ENCODE measurements at regions not wholly inside any gene's neighbourhood (a gene's known extent, or its start where the extent isn't known, plus 50 kb on each side); places are given as distances from the start of the nearest gene placed in this dataset.

DNA sequence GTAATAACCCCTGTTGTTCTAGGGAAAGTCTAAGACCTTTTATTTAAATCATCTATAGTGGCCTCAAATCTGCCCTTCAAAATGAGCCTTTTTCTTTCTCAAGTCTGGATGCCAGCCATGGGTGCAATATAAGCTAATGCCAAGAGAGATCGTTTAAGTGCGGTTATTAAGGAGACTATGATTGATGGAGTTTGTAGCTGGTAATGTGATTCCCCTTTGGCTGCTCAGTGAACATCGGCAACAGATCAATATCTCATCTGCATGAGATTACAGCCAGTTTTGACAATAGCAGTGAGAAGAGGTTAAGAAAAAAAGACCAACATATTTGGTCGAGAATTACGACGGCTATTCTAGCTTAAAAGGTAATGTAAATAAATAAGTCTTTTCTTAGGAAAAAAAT, 1049.4 kb upstream of the NUDT12 start:
- no peaks in the 10 kb centered on the region for H3K23me2 ChIP-seq (ENCODE audit: insufficient read length, low read depth, low read length, poor library complexity, severe bottlenecking)
- no peak overlapping the region for H3K27ac Mint-ChIP-seq
- H3K14ac ChIP-seq (ENCODE audit: insufficient read depth, low read length) = no peak overlapping the region
- no peaks in the 10 kb centered on the region for H3K79me2 ChIP-seq (ENCODE audit: insufficient read depth, low read length)
- no peak overlapping the region for H3K23ac ChIP-seq (ENCODE audit: insufficient read length, low read depth, low read length)
- no peaks in the 10 kb centered on the region for H3K27me3 Mint-ChIP-seq (ENCODE audit: low read depth)
- no peak overlapping the region for H3K4me3 Mint-ChIP-seq
- H2BK12ac ChIP-seq (ENCODE audit: insufficient read length, low read depth, low read length) = no peak overlapping the region
- no peak overlapping the region for H3T11ph ChIP-seq (ENCODE audit: low read length)
- WGBS (ENCODE audit: extremely low coverage, insufficient read length, low lambda C conversion rate) = no CpG with 5 or more reads among the region's 6 CpGs
- no peak overlapping the region for H3K27ac ChIP-seq (ENCODE audit: insufficient read length, low read depth, low read length)
- H3K9me3 Mint-ChIP-seq = no peaks in the 10 kb centered on the region
- H3K36me3 Mint-ChIP-seq (ENCODE audit: insufficient read depth in 1 of 3, low read depth in 3 of 3) = no peaks in the 10 kb centered on the region
- no peak overlapping the region for H3K9ac ChIP-seq (ENCODE audit: extremely low read depth, insufficient read length, low read length)
- H3K56ac ChIP-seq (ENCODE audit: insufficient read length, low read depth, low read length) = no peak overlapping the region
- H3K4me2 ChIP-seq (ENCODE audit: insufficient read depth, insufficient read length, low read length) = no peak overlapping the region
- H3K4me1 ChIP-seq (ENCODE audit: insufficient read depth, low read length) = no peaks in the 10 kb centered on the region
- H2BK5ac ChIP-seq (ENCODE audit: insufficient read length, low read length) = no peak overlapping the region
- H2BK120ac ChIP-seq (ENCODE audit: low read depth, low read length, poor library complexity, severe bottlenecking) = no peak overlapping the region
- no peaks in the 10 kb centered on the region for H3K79me1 ChIP-seq (ENCODE audit: insufficient read depth, low read depth, low read length, poor library complexity, severe bottlenecking)
- no peak overlapping the region for H3K4ac ChIP-seq (ENCODE audit: low read depth, low read length)
- no peak overlapping the region for H2AFZ ChIP-seq (ENCODE audit: low read length)
- H2AK5ac ChIP-seq (ENCODE audit: insufficient read length, low read length) = no peak overlapping the region
- no peak overlapping the region for H2BK15ac ChIP-seq (ENCODE audit: low read depth, low read length)
- H3K18ac ChIP-seq (ENCODE audit: insufficient read length, low read depth, low read length) = no peak overlapping the region
- H3K4me1 Mint-ChIP-seq = peaks cover 11 to 12% of the 10 kb centered on the region in 2 experiments
- H3K9me3 ChIP-seq (ENCODE audit: control insufficient read depth, low read depth, low read length) = no peaks in the 10 kb centered on the region
- no peak overlapping the region for H4K5ac ChIP-seq (ENCODE audit: insufficient read length, low read depth, low read length)
- H3K27me3 ChIP-seq (ENCODE audit: insufficient read depth, low read length) = no peaks in the 10 kb centered on the region
- no peak overlapping the region for H4K8ac ChIP-seq (replicated peaks; ENCODE audit: insufficient read length, low read depth, low read length)
- no peak overlapping the region for H2BK20ac ChIP-seq (ENCODE audit: low read depth, low read length, poor library complexity, severe bottlenecking)
- TF ChIP-seq, protein P1, sequence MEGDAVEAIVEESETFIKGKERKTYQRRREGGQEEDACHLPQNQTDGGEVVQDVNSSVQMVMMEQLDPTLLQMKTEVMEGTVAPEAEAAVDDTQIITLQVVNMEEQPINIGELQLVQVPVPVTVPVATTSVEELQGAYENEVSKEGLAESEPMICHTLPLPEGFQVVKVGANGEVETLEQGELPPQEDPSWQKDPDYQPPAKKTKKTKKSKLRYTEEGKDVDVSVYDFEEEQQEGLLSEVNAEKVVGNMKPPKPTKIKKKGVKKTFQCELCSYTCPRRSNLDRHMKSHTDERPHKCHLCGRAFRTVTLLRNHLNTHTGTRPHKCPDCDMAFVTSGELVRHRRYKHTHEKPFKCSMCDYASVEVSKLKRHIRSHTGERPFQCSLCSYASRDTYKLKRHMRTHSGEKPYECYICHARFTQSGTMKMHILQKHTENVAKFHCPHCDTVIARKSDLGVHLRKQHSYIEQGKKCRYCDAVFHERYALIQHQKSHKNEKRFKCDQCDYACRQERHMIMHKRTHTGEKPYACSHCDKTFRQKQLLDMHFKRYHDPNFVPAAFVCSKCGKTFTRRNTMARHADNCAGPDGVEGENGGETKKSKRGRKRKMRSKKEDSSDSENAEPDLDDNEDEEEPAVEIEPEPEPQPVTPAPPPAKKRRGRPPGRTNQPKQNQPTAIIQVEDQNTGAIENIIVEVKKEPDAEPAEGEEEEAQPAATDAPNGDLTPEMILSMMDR (conservative IDR thresholded peaks at IDR 0.05) = no peak
- H4K91ac ChIP-seq (ENCODE audit: insufficient read length, low read depth, low read length) = no peak overlapping the region
- no peaks in the 10 kb centered on the region for H4K20me1 ChIP-seq (ENCODE audit: control insufficient read depth, insufficient read depth, insufficient read length)
- DNase-seq = no peak
